Ascending aorta (tissue), 2 donors: ENCODE measurements at regions not wholly inside any gene's neighbourhood (a gene's known extent, or its start where the extent isn't known, plus 50 kb on each side); places are given as distances from the start of the nearest gene placed in this dataset.

Experiments
- DNase-seq, 2 donors: peaks; one replicate each; pipeline ENCODE4 v3.0.0-alpha.2; 2019; ENCODE audit warnings: low spot score in 2 of 2
- H3K27ac ChIP-seq, 2 donors: fragments of 200-600 bp; sonication (generic); one replicate each; pipeline ENCODE4 v1.5.1; 2016 to 2017; ENCODE audit warnings: mild to moderate bottlenecking in 1 of 2
- H3K27me3 ChIP-seq: fragments of 200-600 bp; sonication (generic); one replicate; pipeline ENCODE4 v1.5.1; 2017
- H3K36me3 ChIP-seq, 2 donors: fragments of 200-600 bp; sonication (generic); one replicate each; pipeline ENCODE4 v1.5.1; 2016
- H3K4me1 ChIP-seq, 2 donors: fragments of 200-600 bp; sonication (generic); one replicate each; pipeline ENCODE4 v1.5.1; 2016 to 2017; ENCODE audit warnings: mild to moderate bottlenecking in 1 of 2
- H3K4me3 ChIP-seq, 2 donors: fragments of 200-600 bp; sonication (generic); one replicate each; pipeline ENCODE4 v1.5.1; 2016 to 2017; ENCODE audit warnings: mild to moderate bottlenecking in 1 of 2
- H3K9me3 ChIP-seq, 2 donors: fragments of 200-600 bp; sonication (generic); one replicate each; pipeline ENCODE4 v1.5.1; 2016
- CTCF ChIP-seq, 3 experiments: fragments of 200-600 bp in 2 of 3; fragments of 450-650 bp in 1 of 3; sonication (generic) in 2 of 3; IDR thresholded peaks; one replicate each; pipeline ENCODE4 v1.5.1; 2016 to 2019; ENCODE audit warnings: antibody characterized with exemption in 3 of 3, mild to moderate bottlenecking in 1 of 3, moderate library complexity in 1 of 3
- intact Hi-C: fragments of 100-400 bp; cut with DNase I; formaldehyde crosslinking; loops from one replicate; pipeline ENCODE4 v1.15.1; 2023

GRCh38 chr2:234181121-234181520 lies 130.6 kb downstream of the SPP2 start:
- Histone ChIP-seq H3K4me1 (no peaks in the 10 kb centered on the region), H3K4me3 (no peak overlapping the region), H3K36me3 (no peaks in the 10 kb centered on the region), H3K9me3 (no peaks in the 10 kb centered on the region), H3K27ac (no peak overlapping the region), H3K27me3 (no peaks in the 10 kb centered on the region)
- TF ChIP-seq CTCF (IDR thresholded peaks at IDR 0.05) = no peak
- intact Hi-C loops = no loop called here
- DNase-seq = no peak

- intact Hi-C loops = no loop called here
- Histone ChIP-seq H3K4me1 (no peaks in the 10 kb centered on the region), H3K27ac (no peak overlapping the region), H3K9me3 (no peaks in the 10 kb centered on the region), H3K4me3 (no peak overlapping the region), H3K27me3 (no peaks in the 10 kb centered on the region), H3K36me3 (no peaks in the 10 kb centered on the region)
- no peak for DNase-seq
- TF ChIP-seq CTCF (IDR thresholded peaks at IDR 0.05) = no peak
These were observed 128.5 kb downstream of the SPP2 start for GRCh38 chr2:234179031-234179363.

- no peaks in the 10 kb centered on the region for H3K4me1 ChIP-seq
- no peaks in the 10 kb centered on the region for H3K27me3 ChIP-seq
- no peak for TF ChIP-seq CTCF (IDR thresholded peaks at IDR 0.05)
- H3K4me3 ChIP-seq = no peak overlapping the region
- intact Hi-C loops = no loop called here
- H3K36me3 ChIP-seq = no peaks in the 10 kb centered on the region
- H3K9me3 ChIP-seq = no peaks in the 10 kb centered on the region
- H3K27ac ChIP-seq = no peak overlapping the region
- no peak for DNase-seq
These were observed 128.0 kb downstream of the SPP2 start for GRCh38 chr2:234178330-234179030.

- H3K27ac ChIP-seq = no peak overlapping the region
- intact Hi-C loops = no loop called here
- no peak for DNase-seq
- H3K4me3 ChIP-seq = no peak overlapping the region
- H3K36me3 ChIP-seq = no peaks in the 10 kb centered on the region
- H3K9me3 ChIP-seq = no peaks in the 10 kb centered on the region
- H3K4me1 ChIP-seq = no peaks in the 10 kb centered on the region
- H3K27me3 ChIP-seq = no peaks in the 10 kb centered on the region
- no peak for TF ChIP-seq CTCF (IDR thresholded peaks at IDR 0.05)
These were observed 125.1 kb downstream of the SPP2 start for GRCh38 chr2:234175649-234176048.

GRCh38 chr2:234174742-234175141 lies 124.2 kb downstream of the SPP2 start:
- Histone ChIP-seq H3K9me3 (no peaks in the 10 kb centered on the region), H3K36me3 (no peaks in the 10 kb centered on the region), H3K27ac (no peak overlapping the region), H3K27me3 (no peaks in the 10 kb centered on the region), H3K4me3 (no peak overlapping the region), H3K4me1 (no peaks in the 10 kb centered on the region)
- DNase-seq = no peak
- intact Hi-C loops = no loop called here
- TF ChIP-seq CTCF (IDR thresholded peaks at IDR 0.05) = no peak

GRCh38 chr2:234172532-234172931 lies 122.0 kb downstream of the SPP2 start:
- H3K27me3 ChIP-seq = no peaks in the 10 kb centered on the region
- no peaks in the 10 kb centered on the region for H3K4me1 ChIP-seq
- no peaks in the 10 kb centered on the region for H3K9me3 ChIP-seq
- H3K4me3 ChIP-seq = no peak overlapping the region
- intact Hi-C loops = no loop called here
- DNase-seq = no peak
- TF ChIP-seq CTCF (IDR thresholded peaks at IDR 0.05) = no peak
- no peak overlapping the region for H3K27ac ChIP-seq
- no peaks in the 10 kb centered on the region for H3K36me3 ChIP-seq
